Fibroblast of the aortic adventitia (primary cell): ENCODE measurements at regions not wholly inside any gene's neighbourhood (a gene's known extent, or its start where the extent isn't known, plus 50 kb on each side); places are given as distances from the start of the nearest gene placed in this dataset.

Experiments
- DNase-seq: peaks from one replicate; pipeline ENCODE4 v3.0.0-alpha.2; 2010; ENCODE audit warnings: low read depth
- H3K4me3 ChIP-seq: 2 replicates; pipeline ENCODE4 v1.5.1; 2011; ENCODE audit warnings: low read depth, mild to moderate bottlenecking, control low read depth, low read length, moderate library complexity
- CTCF ChIP-seq: IDR thresholded peaks from 2 replicates; pipeline ENCODE4 v1.5.1; 2011; ENCODE audit warnings: mild to moderate bottlenecking, low read length, control low read depth, inconsistent platforms; ENCODE audit not compliant: insufficient read depth

GRCh38 chr15:39246523-39246922, 334.4 kb upstream of the THBS1 start:
- H3K4me3 ChIP-seq, result no peak overlapping the region
- no peak for DNase-seq
- no peak for TF ChIP-seq CTCF

GRCh38 chr15:39247574-39247973, 333.3 kb upstream of the THBS1 start:
- TF ChIP-seq CTCF, result no peak
- H3K4me3 ChIP-seq, result no peak overlapping the region
- peak; percentile 71 for DNase-seq

- no peak overlapping the region for H3K4me3 ChIP-seq
- TF ChIP-seq CTCF, result no peak
- peak; percentile 73 for DNase-seq
Measured at GRCh38 chr15:39248204-39248603, 332.7 kb upstream of the THBS1 start.

- no peak overlapping the region for H3K4me3 ChIP-seq
- TF ChIP-seq CTCF, result no peak
- no peak for DNase-seq
Measured at GRCh38 chr15:39250001-39250400, 330.9 kb upstream of the THBS1 start.

GRCh38 chr15:39250460-39251186, 330.3 kb upstream of the THBS1 start:
- TF ChIP-seq CTCF, result no peak

GRCh38 chr15:39251413-39252133, 329.3 kb upstream of the THBS1 start:
- DNase-seq, result peak; percentile 66
- H3K4me3 ChIP-seq, result no peak overlapping the region
- TF ChIP-seq CTCF, result no peak

More at GRCh38 chr15:39250460-39251186, 330.3 kb upstream of the THBS1 start:
- no peak for DNase-seq
- no peak overlapping the region for H3K4me3 ChIP-seq

- no peak for TF ChIP-seq CTCF
- DNase-seq, result no peak
- H3K4me3 ChIP-seq, result no peak overlapping the region
Measured at GRCh38 chr15:39252134-39252470, 328.8 kb upstream of the THBS1 start.
